Hepatocyte (in vitro differentiated cells): ENCODE measurements at regions not wholly inside any gene's neighbourhood (a gene's known extent, or its start where the extent isn't known, plus 50 kb on each side); places are given as distances from the start of the nearest gene placed in this dataset.

Experiments
- EZH2 ChIP-seq: fragments of 200-600 bp; sonication (generic); IDR thresholded peaks from 2 replicates; pipeline ENCODE4 v1.6.1; 2016; ENCODE audit warnings: antibody characterized with exemption, mild to moderate bottlenecking, borderline replicate concordance
- EZH2phosphoT487 ChIP-seq: fragments of 200-600 bp; sonication (generic); IDR thresholded peaks from one replicate; pipeline ENCODE4 v1.6.1; 2018; ENCODE audit warnings: antibody characterized with exemption, mild to moderate bottlenecking, low read depth, moderate library complexity; ENCODE audit not compliant: unreplicated experiment, severe bottlenecking
- TF ChIP-seq, protein P1 (sequence below): fragments of 200-600 bp; sonication (generic); IDR thresholded peaks from 2 replicates; pipeline ENCODE4 v1.5.1; 2016; ENCODE audit warnings: antibody characterized with exemption, mild to moderate bottlenecking; ENCODE audit not compliant: poor library complexity

DNA sequence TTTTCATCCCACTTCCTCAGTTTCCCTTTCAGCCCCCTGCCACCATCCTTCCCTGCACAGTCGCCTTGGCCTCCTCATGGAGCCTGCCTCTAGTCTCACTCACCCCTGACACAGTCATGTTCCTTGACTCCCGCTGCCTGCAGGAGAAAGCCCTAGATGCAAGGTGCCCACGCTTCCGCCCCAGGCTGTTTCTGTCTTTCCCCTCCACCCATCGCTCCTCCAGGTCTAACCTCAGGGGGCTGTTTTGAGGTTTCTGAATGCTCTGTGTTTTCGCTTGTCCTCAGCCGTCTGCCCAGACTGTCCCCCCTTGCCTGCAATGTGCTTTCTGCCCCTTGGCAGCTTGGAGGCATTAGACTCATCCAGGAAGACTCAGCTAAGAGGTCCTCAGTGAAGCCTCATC is 89.9 kb downstream of the EMX2 start:
- TF ChIP-seq, protein P1, sequence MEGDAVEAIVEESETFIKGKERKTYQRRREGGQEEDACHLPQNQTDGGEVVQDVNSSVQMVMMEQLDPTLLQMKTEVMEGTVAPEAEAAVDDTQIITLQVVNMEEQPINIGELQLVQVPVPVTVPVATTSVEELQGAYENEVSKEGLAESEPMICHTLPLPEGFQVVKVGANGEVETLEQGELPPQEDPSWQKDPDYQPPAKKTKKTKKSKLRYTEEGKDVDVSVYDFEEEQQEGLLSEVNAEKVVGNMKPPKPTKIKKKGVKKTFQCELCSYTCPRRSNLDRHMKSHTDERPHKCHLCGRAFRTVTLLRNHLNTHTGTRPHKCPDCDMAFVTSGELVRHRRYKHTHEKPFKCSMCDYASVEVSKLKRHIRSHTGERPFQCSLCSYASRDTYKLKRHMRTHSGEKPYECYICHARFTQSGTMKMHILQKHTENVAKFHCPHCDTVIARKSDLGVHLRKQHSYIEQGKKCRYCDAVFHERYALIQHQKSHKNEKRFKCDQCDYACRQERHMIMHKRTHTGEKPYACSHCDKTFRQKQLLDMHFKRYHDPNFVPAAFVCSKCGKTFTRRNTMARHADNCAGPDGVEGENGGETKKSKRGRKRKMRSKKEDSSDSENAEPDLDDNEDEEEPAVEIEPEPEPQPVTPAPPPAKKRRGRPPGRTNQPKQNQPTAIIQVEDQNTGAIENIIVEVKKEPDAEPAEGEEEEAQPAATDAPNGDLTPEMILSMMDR, result no peak
- TF ChIP-seq EZH2 (no peak), EZH2phosphoT487 (no peak)
